B cell (primary cell): ENCODE measurements at regions not wholly inside any gene's neighbourhood (a gene's known extent, or its start where the extent isn't known, plus 50 kb on each side); places are given as distances from the start of the nearest gene placed in this dataset.

Experiments used
- ATAC-seq: fragments of 200-7000 bp; cut with Tn5 transposase; one replicate; pipeline ENCODE4 v1.10.0; 2021; ENCODE audit warnings: low read depth, mild to moderate bottlenecking, moderate number of reproducible peaks, moderate library complexity
- CTCF ChIA-PET: fragments of 350-600 bp; sonication (Branson Sonifier 250); formaldehyde crosslinking; loops from one replicate; lab custom pipeline; 2021; ENCODE audit warnings: antibody characterized with exemption, inconsistent platforms; lab: Charles Lee
- POLR2A ChIA-PET: fragments of 350-600 bp; sonication (Branson Sonifier 250); formaldehyde crosslinking; loops from one replicate; lab custom pipeline; 2021; ENCODE audit warnings: antibody characterized with exemption; lab: Charles Lee
- DNase-seq: peaks from one replicate; pipeline ENCODE4 v3.0.0; 2013
- H2AFZ ChIP-seq: 2 replicates; pipeline ENCODE4 v1.6.1; 2012; ENCODE audit warnings: mild to moderate bottlenecking, low read depth, low read length; ENCODE audit not compliant: insufficient read depth, poor library complexity, severe bottlenecking
- H3K27ac ChIP-seq, 2 donors: 1 replicate in 1 of 2; 2 replicates in 1 of 2; pipeline ENCODE4 v1.5.1; 2012 to 2013; ENCODE audit warnings: low read length in 2 of 2, mild to moderate bottlenecking in 2 of 2, moderate library complexity in 1 of 2
- H3K27me3 ChIP-seq, 4 experiments: fragments of 200-600 bp in 1 of 4; sonication (generic) in 1 of 4; replicated peaks in 1 of 4; 1 replicate in 2 of 4; 2 replicates in 2 of 4; pipeline versions ENCODE4 v1.6.1 to v1.7.0; 2013 to 2016; ENCODE audit warnings: low read length in 3 of 4, mild to moderate bottlenecking in 2 of 4, mixed read lengths in 1 of 4, moderate library complexity in 1 of 4; ENCODE audit not compliant: insufficient read depth in 4 of 4, control insufficient read depth in 3 of 4; ENCODE audit errors: control extremely low read depth in 1 of 4
- H3K36me3 ChIP-seq, 2 experiments: replicated peaks in 1 of 2; 1 replicate in 1 of 2; 2 replicates in 1 of 2; pipeline versions ENCODE4 v1.6.1 to v1.7.1; 2013; ENCODE audit warnings: low read length in 1 of 2; ENCODE audit not compliant: insufficient read depth in 2 of 2, control insufficient read depth in 1 of 2; ENCODE audit errors: control extremely low read depth in 1 of 2, extremely low read depth in 1 of 2
- H3K4me1 ChIP-seq, 2 donors: fragments of 200-600 bp in 1 of 2; sonication (generic) in 1 of 2; 1 replicate in 1 of 2; 2 replicates in 1 of 2; pipeline versions ENCODE4 v1.5.1 to v1.6.1; 2013 to 2017; ENCODE audit warnings: low read length in 2 of 2; ENCODE audit not compliant: control insufficient read depth in 2 of 2, insufficient read depth in 2 of 2
- H3K4me2 ChIP-seq: replicated peaks from 2 replicates; pipeline ENCODE3; 2012; ENCODE audit warnings: mild to moderate bottlenecking, low read depth, low read length; ENCODE audit not compliant: poor library complexity, severe bottlenecking
- H3K4me3 ChIP-seq, 5 experiments: fragments of 200-600 bp in 1 of 5; sonication (generic) in 1 of 5; 1 replicate in 3 of 5; 2 replicates in 2 of 5; pipeline versions ENCODE4 v1.5.1 to v1.7.0; 2011 to 2016; ENCODE audit warnings: low read length in 4 of 5, mild to moderate bottlenecking in 4 of 5, low read depth in 2 of 5, control low read depth in 1 of 5, moderate library complexity in 1 of 5; ENCODE audit not compliant: insufficient read depth in 1 of 5; ENCODE audit errors: control extremely low read depth in 1 of 5, extremely low read depth in 1 of 5
- H3K79me2 ChIP-seq: fragments of 200-600 bp; sonication (generic); one replicate; pipeline ENCODE4 v1.6.0; 2016; ENCODE audit warnings: low read length; ENCODE audit not compliant: control insufficient read depth, insufficient read depth
- H3K9ac ChIP-seq: fragments of 200-600 bp; sonication (generic); 2 replicates; pipeline ENCODE4 v1.6.1; 2017; ENCODE audit warnings: mild to moderate bottlenecking, low read length, moderate library complexity
- H3K9me3 ChIP-seq, 3 donors: one replicate each; pipeline versions ENCODE4 v1.6.1 to v1.7.1; 2013; ENCODE audit warnings: low read length in 2 of 3; ENCODE audit not compliant: control insufficient read depth in 2 of 3, insufficient read depth in 1 of 3; ENCODE audit errors: control extremely low read depth in 1 of 3
- H4K20me1 ChIP-seq: 2 replicates; pipeline ENCODE4 v1.6.0; 2012; ENCODE audit warnings: mild to moderate bottlenecking, low read length; ENCODE audit not compliant: insufficient read depth, control insufficient read depth, poor library complexity, severe bottlenecking
- H3K27ac Mint-ChIP-seq: one replicate; pipeline ENCODE4 v1.8.0; 2021; ENCODE audit warnings: mixed read lengths
- H3K27me3 Mint-ChIP-seq: one replicate; pipeline ENCODE4 v1.8.0; 2021; ENCODE audit warnings: mixed read lengths
- H3K4me1 Mint-ChIP-seq: one replicate; pipeline ENCODE4 v1.8.0; 2021; ENCODE audit warnings: mixed read lengths
- H3K4me3 Mint-ChIP-seq: one replicate; pipeline ENCODE4 v1.8.0; 2021; ENCODE audit warnings: mixed read lengths
- H3K9me3 Mint-ChIP-seq: one replicate; pipeline ENCODE4 v1.8.0; 2022; ENCODE audit warnings: mixed read lengths; ENCODE audit not compliant: insufficient read depth
- EZH2 ChIP-seq: IDR thresholded peaks from 2 replicates; pipeline ENCODE4 v1.6.1; 2012; ENCODE audit warnings: borderline replicate concordance, low read depth, mild to moderate bottlenecking, moderate library complexity, low read length; ENCODE audit not compliant: insufficient read depth, poor library complexity, severe bottlenecking
- intact Hi-C: fragments of 100-400 bp; cut with micrococcal nuclease; formaldehyde crosslinking; loops from one replicate; pipeline ENCODE4 v1.10.0; 2022
- TF ChIP-seq, protein P1 (sequence below): fragments of 200-600 bp; IDR thresholded peaks from one replicate; pipeline ENCODE4 v1.8.0; 2022; ENCODE audit warnings: antibody characterized with exemption, mild to moderate bottlenecking

DNA sequence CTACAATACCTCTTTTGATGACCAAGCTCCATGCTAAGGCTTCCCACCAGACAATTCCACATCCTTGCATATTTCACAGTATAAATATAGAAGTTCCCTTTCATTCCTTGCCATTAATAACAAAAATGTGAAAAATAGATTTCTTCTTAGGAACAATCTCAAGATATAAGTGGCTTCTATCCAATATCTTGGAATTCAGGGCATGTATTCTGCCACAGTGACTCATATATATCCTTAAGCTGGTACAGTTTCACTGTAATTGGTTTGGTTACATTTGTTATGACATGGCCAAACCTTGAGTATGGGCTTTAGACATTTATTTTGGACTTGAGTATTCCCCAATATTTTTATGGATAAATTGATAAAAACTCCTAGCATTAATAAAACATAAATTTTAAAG lies 181.7 kb upstream of the DDX53 start:
- H3K27ac Mint-ChIP-seq = no peak overlapping the region
- no peaks in the 10 kb centered on the region for H3K4me1 Mint-ChIP-seq
- no peaks in the 10 kb centered on the region for H4K20me1 ChIP-seq
- intact Hi-C loops = no loop called here
- no peaks in the 10 kb centered on the region for H3K9me3 Mint-ChIP-seq
- H3K27me3 ChIP-seq = no peaks in the 10 kb centered on the region
- POLR2A ChIA-PET = no interaction called here
- H2AFZ ChIP-seq = no peak overlapping the region
- TF ChIP-seq, protein P1, sequence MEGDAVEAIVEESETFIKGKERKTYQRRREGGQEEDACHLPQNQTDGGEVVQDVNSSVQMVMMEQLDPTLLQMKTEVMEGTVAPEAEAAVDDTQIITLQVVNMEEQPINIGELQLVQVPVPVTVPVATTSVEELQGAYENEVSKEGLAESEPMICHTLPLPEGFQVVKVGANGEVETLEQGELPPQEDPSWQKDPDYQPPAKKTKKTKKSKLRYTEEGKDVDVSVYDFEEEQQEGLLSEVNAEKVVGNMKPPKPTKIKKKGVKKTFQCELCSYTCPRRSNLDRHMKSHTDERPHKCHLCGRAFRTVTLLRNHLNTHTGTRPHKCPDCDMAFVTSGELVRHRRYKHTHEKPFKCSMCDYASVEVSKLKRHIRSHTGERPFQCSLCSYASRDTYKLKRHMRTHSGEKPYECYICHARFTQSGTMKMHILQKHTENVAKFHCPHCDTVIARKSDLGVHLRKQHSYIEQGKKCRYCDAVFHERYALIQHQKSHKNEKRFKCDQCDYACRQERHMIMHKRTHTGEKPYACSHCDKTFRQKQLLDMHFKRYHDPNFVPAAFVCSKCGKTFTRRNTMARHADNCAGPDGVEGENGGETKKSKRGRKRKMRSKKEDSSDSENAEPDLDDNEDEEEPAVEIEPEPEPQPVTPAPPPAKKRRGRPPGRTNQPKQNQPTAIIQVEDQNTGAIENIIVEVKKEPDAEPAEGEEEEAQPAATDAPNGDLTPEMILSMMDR = no peak
- no peak for TF ChIP-seq EZH2
- no peak overlapping the region for H3K4me2 ChIP-seq
- no peak overlapping the region for H3K9ac ChIP-seq
- H3K27me3 Mint-ChIP-seq = no peaks in the 10 kb centered on the region
- H3K4me3 ChIP-seq = no peak overlapping the region
- no peak overlapping the region for H3K4me3 Mint-ChIP-seq
- H3K36me3 ChIP-seq = no peaks in the 10 kb centered on the region
- H3K27ac ChIP-seq = no peak overlapping the region
- CTCF ChIA-PET = no interaction called here
- DNase-seq (no peak), ATAC-seq (no peak)
- H3K79me2 ChIP-seq = no peaks in the 10 kb centered on the region
- H3K4me1 ChIP-seq = no peaks in the 10 kb centered on the region
- no peaks in the 10 kb centered on the region for H3K9me3 ChIP-seq

GRCh38 chrX:22855693-22856092 lies 144.1 kb upstream of the DDX53 start:
- no peaks in the 10 kb centered on the region for H3K9me3 ChIP-seq
- CTCF ChIA-PET = no interaction called here
- H3K9me3 Mint-ChIP-seq = peaks cover 6% of the 10 kb centered on the region
- H3K4me3 Mint-ChIP-seq = no peak overlapping the region
- POLR2A ChIA-PET = no interaction called here
- no peak overlapping the region for H3K27ac ChIP-seq
- no peaks in the 10 kb centered on the region for H3K4me1 ChIP-seq
- no peak for DNase-seq
- H3K4me1 Mint-ChIP-seq = no peaks in the 10 kb centered on the region
- no peak overlapping the region for H3K4me2 ChIP-seq
- intact Hi-C loops = no loop called here
- no peaks in the 10 kb centered on the region for H3K79me2 ChIP-seq
- H3K4me3 ChIP-seq = no peak overlapping the region
- no peaks in the 10 kb centered on the region for H3K36me3 ChIP-seq
- ATAC-seq = no peak
- no peak for TF ChIP-seq EZH2
- TF ChIP-seq, protein P1 = no peak
- no peak overlapping the region for H3K9ac ChIP-seq
- no peaks in the 10 kb centered on the region for H3K27me3 Mint-ChIP-seq
- H2AFZ ChIP-seq = no peak overlapping the region
- H4K20me1 ChIP-seq = no peaks in the 10 kb centered on the region
- H3K27ac Mint-ChIP-seq = no peak overlapping the region
- H3K27me3 ChIP-seq = no peaks in the 10 kb centered on the region
